ENCODE measurements at regions not wholly inside any gene's neighbourhood (a gene's known extent, or its start where the extent isn't known, plus 50 kb on each side); places are given as distances from the start of the nearest gene placed in this dataset.

GRCh38 chr1:239031310-239031709 is 355.1 kb upstream of the CHRM3 start:
- no peaks in the 10 kb centered on the region for H3K9me3 ChIP-seq (ENCODE audit: insufficient read depth, low read depth)
- H3K36me3 ChIP-seq (ENCODE audit: low read depth), result no peaks in the 10 kb centered on the region
- no peak overlapping the region for H3K4me2 ChIP-seq
- H3K4me1 ChIP-seq (replicated peaks; ENCODE audit: insufficient read depth), result no peaks in the 10 kb centered on the region
- TF ChIP-seq EZH2 (IDR thresholded peaks at IDR 0.05; ENCODE audit: low read depth) (no peak), CTCF (conservative IDR thresholded peaks at IDR 0.05) (no peak)
- no peaks in the 10 kb centered on the region for H3K79me2 ChIP-seq (ENCODE audit: low read depth)
- H3F3A ChIP-seq (ENCODE audit: insufficient read depth, low read depth), result no peaks in the 10 kb centered on the region
- H4K20me1 ChIP-seq (ENCODE audit: insufficient read depth), result no peaks in the 10 kb centered on the region
- H3K9me2 ChIP-seq (ENCODE audit: insufficient read depth), result no peaks in the 10 kb centered on the region
- no TSS peak for BruUV-seq (replicated peaks)
- no peak overlapping the region for H2AFZ ChIP-seq
- ChIA-PET CTCF (no interaction called here), POLR2A (ENCODE audit: unreplicated experiment) (no interaction called here)
- no peak for DNase-seq
- H3K4me3 ChIP-seq, result no peak overlapping the region
- intact Hi-C loops (cut with micrococcal nuclease; ENCODE audit: unreplicated experiment), result no loop called here
- H3K27ac ChIP-seq, result no peak overlapping the region
- H3K27me3 ChIP-seq (ENCODE audit: insufficient read depth, low read depth), result no peaks in the 10 kb centered on the region

- ChIA-PET POLR2A (ENCODE audit: unreplicated experiment) (interaction anchor here (0.9 kb wide), 1 partner anchor 207 kb away, joined by 4 read pairs; no protein-coding TSS in a partner anchor), CTCF (no interaction called here)
- Histone ChIP-seq H3K4me1 (replicated peaks; ENCODE audit: insufficient read depth) (no peaks in the 10 kb centered on the region), H3K9me3 (ENCODE audit: insufficient read depth, low read depth) (no peaks in the 10 kb centered on the region), H3K27ac (no peak overlapping the region), H3K27me3 (ENCODE audit: insufficient read depth, low read depth) (no peaks in the 10 kb centered on the region), H3K4me3 (no peak overlapping the region), H3K36me3 (ENCODE audit: low read depth) (no peaks in the 10 kb centered on the region), H4K20me1 (ENCODE audit: insufficient read depth) (no peaks in the 10 kb centered on the region; the same call in 1 of the 2 replicates), H3K9me2 (ENCODE audit: insufficient read depth) (no peaks in the 10 kb centered on the region), H3K79me2 (ENCODE audit: low read depth) (no peaks in the 10 kb centered on the region), H3K4me2 (no peak overlapping the region), H3F3A (ENCODE audit: insufficient read depth, low read depth) (no peaks in the 10 kb centered on the region), H2AFZ (no peak overlapping the region)
- BruUV-seq (replicated peaks), result no TSS peak
- intact Hi-C loops (cut with micrococcal nuclease; ENCODE audit: unreplicated experiment), result no loop called here
- no peak for DNase-seq
- TF ChIP-seq CTCF (conservative IDR thresholded peaks at IDR 0.05) (no peak), EZH2 (IDR thresholded peaks at IDR 0.05; ENCODE audit: low read depth) (no peak)
Measured at GRCh38 chr1:239025997-239026694, 360.2 kb upstream of the CHRM3 start.

GRCh38 chr1:239025223-239025622 is 361.1 kb upstream of the CHRM3 start:
- CTCF ChIA-PET, result no interaction called here
- H3K9me2 ChIP-seq (ENCODE audit: insufficient read depth), result no peaks in the 10 kb centered on the region
- H3K9me3 ChIP-seq (ENCODE audit: insufficient read depth, low read depth), result no peaks in the 10 kb centered on the region
- no peaks in the 10 kb centered on the region for H3F3A ChIP-seq (ENCODE audit: insufficient read depth, low read depth)
- no peak overlapping the region for H2AFZ ChIP-seq
- intact Hi-C loops (cut with micrococcal nuclease; ENCODE audit: unreplicated experiment), result no loop called here
- BruUV-seq (replicated peaks), result no TSS peak
- no peak overlapping the region for H3K4me3 ChIP-seq
- TF ChIP-seq CTCF (conservative IDR thresholded peaks at IDR 0.05) (no peak), EZH2 (IDR thresholded peaks at IDR 0.05; ENCODE audit: low read depth) (no peak)
- H3K27me3 ChIP-seq (ENCODE audit: insufficient read depth, low read depth), result no peaks in the 10 kb centered on the region
- H3K79me2 ChIP-seq (ENCODE audit: low read depth), result no peaks in the 10 kb centered on the region
- no peaks in the 10 kb centered on the region; the same call in 1 of the 2 replicates for H4K20me1 ChIP-seq (ENCODE audit: insufficient read depth)
- DNase-seq, result no peak
- H3K36me3 ChIP-seq (ENCODE audit: low read depth), result no peaks in the 10 kb centered on the region
- POLR2A ChIA-PET (ENCODE audit: unreplicated experiment), result interaction anchor here (0.9 kb wide), 1 partner anchor 208 kb away, joined by 4 read pairs; no protein-coding TSS in a partner anchor
- no peak overlapping the region for H3K27ac ChIP-seq
- no peaks in the 10 kb centered on the region for H3K4me1 ChIP-seq (replicated peaks; ENCODE audit: insufficient read depth)
- no peak overlapping the region for H3K4me2 ChIP-seq
